Astrocyte (in vitro differentiated cells and primary cell): ENCODE measurements at regions not wholly inside any gene's neighbourhood (a gene's known extent, or its start where the extent isn't known, plus 50 kb on each side); places are given as distances from the start of the nearest gene placed in this dataset.

Source experiments
- DNase-seq: peaks from one replicate; pipeline ENCODE4 v3.0.0-alpha.2; 2010; ENCODE audit warnings: low read depth
- FAIRE-seq: peaks from 2 replicates; lab custom pipeline; 2011; peaks lifted over from hg19 to GRCh38; lab: Jason Lieb, UNC
- H2AFZ ChIP-seq: 2 replicates; pipeline ENCODE4 v1.6.0; 2012; ENCODE audit warnings: low read depth, low read length, inconsistent platforms
- H3K27ac ChIP-seq: 2 replicates; pipeline ENCODE4 v1.5.1; 2011; ENCODE audit warnings: low read depth, low read length, inconsistent platforms
- H3K27me3 ChIP-seq: 2 replicates; pipeline ENCODE4 v1.6.0; 2011; ENCODE audit warnings: low read length, inconsistent platforms; ENCODE audit not compliant: insufficient read depth
- H3K36me3 ChIP-seq: 2 replicates; pipeline ENCODE4 v1.5.1; 2011; ENCODE audit warnings: low read length, inconsistent platforms; ENCODE audit not compliant: insufficient read depth
- H3K4me1 ChIP-seq: 2 replicates; pipeline ENCODE4 v1.5.1; 2011; ENCODE audit warnings: low read length, inconsistent platforms; ENCODE audit not compliant: insufficient read depth
- H3K4me2 ChIP-seq: 2 replicates; pipeline ENCODE4 v1.6.0; 2012; ENCODE audit warnings: low read length, inconsistent platforms
- H3K4me3 ChIP-seq: 2 replicates; pipeline ENCODE4 v1.5.1; 2011; ENCODE audit warnings: low read depth, mild to moderate bottlenecking, low read length, inconsistent platforms; ENCODE audit not compliant: insufficient read depth
- H3K79me2 ChIP-seq: 2 replicates; pipeline ENCODE4 v1.6.0; 2012; ENCODE audit warnings: mild to moderate bottlenecking, low read length, inconsistent platforms; ENCODE audit not compliant: insufficient read depth
- H3K9ac ChIP-seq: 2 replicates; pipeline ENCODE4 v1.6.0; 2012; ENCODE audit warnings: mild to moderate bottlenecking, low read length, inconsistent platforms
- H3K9me3 ChIP-seq: 2 replicates; pipeline ENCODE4 v1.5.1; 2012; ENCODE audit warnings: low read depth, mild to moderate bottlenecking, low read length, inconsistent platforms; ENCODE audit not compliant: insufficient read depth
- H4K20me1 ChIP-seq: 2 replicates; pipeline ENCODE4 v1.6.0; 2012; ENCODE audit warnings: low read length, inconsistent platforms; ENCODE audit not compliant: insufficient read depth
- H3K27ac Mint-ChIP-seq: one replicate; pipeline ENCODE4 v1.8.0; 2021; ENCODE audit warnings: mild to moderate bottlenecking, mixed read lengths; ENCODE audit not compliant: unreplicated experiment
- H3K27me3 Mint-ChIP-seq: one replicate; pipeline ENCODE4 v1.8.0; 2021; ENCODE audit warnings: low read depth, mixed read lengths; ENCODE audit not compliant: unreplicated experiment
- H3K36me3 Mint-ChIP-seq: one replicate; pipeline ENCODE4 v1.8.0; 2021; ENCODE audit warnings: low read depth, mixed read lengths; ENCODE audit not compliant: unreplicated experiment
- H3K4me1 Mint-ChIP-seq: one replicate; pipeline ENCODE4 v1.8.0; 2021; ENCODE audit warnings: low read depth, mixed read lengths; ENCODE audit not compliant: unreplicated experiment
- H3K4me3 Mint-ChIP-seq: one replicate; pipeline ENCODE4 v1.8.0; 2021; ENCODE audit warnings: mild to moderate bottlenecking, moderate library complexity, mixed read lengths; ENCODE audit not compliant: unreplicated experiment
- H3K9me3 Mint-ChIP-seq: one replicate; pipeline ENCODE4 v1.8.0; 2021; ENCODE audit warnings: mild to moderate bottlenecking, mixed read lengths; ENCODE audit not compliant: unreplicated experiment
- EZH2 ChIP-seq: IDR thresholded peaks from 2 replicates; pipeline ENCODE4 v1.6.1; 2012; ENCODE audit warnings: mild to moderate bottlenecking, low read length, inconsistent platforms; ENCODE audit not compliant: insufficient read depth
- TF ChIP-seq, protein P1 (sequence below): IDR thresholded peaks from 2 replicates; pipeline ENCODE4 v1.5.1; 2011; ENCODE audit warnings: low read depth, mild to moderate bottlenecking, inconsistent platforms, low read length, moderate library complexity; ENCODE audit not compliant: insufficient read depth

DNA sequence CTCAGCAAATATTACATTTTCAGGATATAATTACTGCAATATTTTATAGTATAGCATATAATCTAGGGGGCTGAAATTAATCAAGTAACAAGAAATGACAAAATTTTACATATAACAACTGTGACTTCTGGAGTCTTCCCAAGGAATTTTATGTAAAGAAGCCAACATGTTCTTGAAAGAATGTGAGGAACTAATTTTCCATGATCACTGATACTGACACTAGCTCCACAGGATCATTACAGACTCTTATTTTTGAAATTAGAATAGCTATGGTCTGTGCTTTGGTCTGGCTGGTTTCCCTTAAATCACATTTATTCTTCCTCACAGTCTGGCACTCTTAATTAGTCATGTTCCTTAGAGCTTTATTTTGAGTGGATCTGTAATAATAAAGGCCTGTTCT, 267.7 kb upstream of the SEMA3A start:
- no peak for TF ChIP-seq EZH2
- TF ChIP-seq, protein P1, sequence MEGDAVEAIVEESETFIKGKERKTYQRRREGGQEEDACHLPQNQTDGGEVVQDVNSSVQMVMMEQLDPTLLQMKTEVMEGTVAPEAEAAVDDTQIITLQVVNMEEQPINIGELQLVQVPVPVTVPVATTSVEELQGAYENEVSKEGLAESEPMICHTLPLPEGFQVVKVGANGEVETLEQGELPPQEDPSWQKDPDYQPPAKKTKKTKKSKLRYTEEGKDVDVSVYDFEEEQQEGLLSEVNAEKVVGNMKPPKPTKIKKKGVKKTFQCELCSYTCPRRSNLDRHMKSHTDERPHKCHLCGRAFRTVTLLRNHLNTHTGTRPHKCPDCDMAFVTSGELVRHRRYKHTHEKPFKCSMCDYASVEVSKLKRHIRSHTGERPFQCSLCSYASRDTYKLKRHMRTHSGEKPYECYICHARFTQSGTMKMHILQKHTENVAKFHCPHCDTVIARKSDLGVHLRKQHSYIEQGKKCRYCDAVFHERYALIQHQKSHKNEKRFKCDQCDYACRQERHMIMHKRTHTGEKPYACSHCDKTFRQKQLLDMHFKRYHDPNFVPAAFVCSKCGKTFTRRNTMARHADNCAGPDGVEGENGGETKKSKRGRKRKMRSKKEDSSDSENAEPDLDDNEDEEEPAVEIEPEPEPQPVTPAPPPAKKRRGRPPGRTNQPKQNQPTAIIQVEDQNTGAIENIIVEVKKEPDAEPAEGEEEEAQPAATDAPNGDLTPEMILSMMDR = no peak
- no peak overlapping the region for H3K27ac ChIP-seq

DNA sequence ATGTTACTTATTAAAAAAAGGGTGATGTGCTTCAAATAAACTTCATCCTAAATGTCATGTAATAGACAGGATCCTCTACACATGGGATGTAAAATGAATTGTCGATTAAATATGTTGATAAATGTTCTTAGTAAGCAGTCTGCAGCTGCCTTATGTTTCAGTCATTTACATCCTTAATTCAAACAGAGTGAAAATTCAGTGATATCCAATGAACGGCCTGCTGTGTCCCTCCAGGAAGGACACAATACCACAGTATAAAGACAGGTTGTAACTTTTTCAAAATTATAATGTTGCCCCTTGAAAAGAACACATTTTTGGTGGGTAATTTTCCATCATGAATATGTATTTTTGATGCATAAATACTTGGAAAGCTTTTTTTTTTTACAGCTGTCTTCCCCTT, 266.5 kb upstream of the SEMA3A start:
- Mint-ChIP-seq H3K4me1 (no peaks in the 10 kb centered on the region), H3K27ac (no peak overlapping the region), H3K27me3 (no peaks in the 10 kb centered on the region), H3K4me3 (no peak overlapping the region), H3K9me3 (no peaks in the 10 kb centered on the region), H3K36me3 (no peaks in the 10 kb centered on the region)
- Histone ChIP-seq H3K79me2 (no peaks in the 10 kb centered on the region), H3K27ac (no peak overlapping the region), H3K4me1 (no peaks in the 10 kb centered on the region), H4K20me1 (no peaks in the 10 kb centered on the region), H3K4me3 (no peak overlapping the region), H3K9me3 (no peaks in the 10 kb centered on the region), H3K36me3 (no peaks in the 10 kb centered on the region), H3K27me3 (no peaks in the 10 kb centered on the region), H2AFZ (no peak overlapping the region), H3K9ac (no peak overlapping the region), H3K4me2 (no peak overlapping the region)
- FAIRE-seq = no peak
- TF ChIP-seq, protein P1 = no peak
- DNase-seq = no peak

More for the DNA sequence above, 267.7 kb upstream of the SEMA3A start:
- Histone ChIP-seq H3K4me2 (no peak overlapping the region), H3K4me3 (no peak overlapping the region), H3K9me3 (no peaks in the 10 kb centered on the region), H3K36me3 (no peaks in the 10 kb centered on the region), H3K79me2 (no peaks in the 10 kb centered on the region), H3K4me1 (no peaks in the 10 kb centered on the region), H3K27me3 (no peaks in the 10 kb centered on the region), H4K20me1 (no peaks in the 10 kb centered on the region), H3K9ac (no peak overlapping the region), H2AFZ (no peak overlapping the region)
- H3K4me1 Mint-ChIP-seq = no peaks in the 10 kb centered on the region
- no peaks in the 10 kb centered on the region for H3K36me3 Mint-ChIP-seq
- DNase-seq = peak; percentile 2
- H3K9me3 Mint-ChIP-seq = no peaks in the 10 kb centered on the region
- no peaks in the 10 kb centered on the region for H3K27me3 Mint-ChIP-seq
- no peak for FAIRE-seq
- H3K27ac Mint-ChIP-seq = no peak overlapping the region
- H3K4me3 Mint-ChIP-seq = no peak overlapping the region

DNA sequence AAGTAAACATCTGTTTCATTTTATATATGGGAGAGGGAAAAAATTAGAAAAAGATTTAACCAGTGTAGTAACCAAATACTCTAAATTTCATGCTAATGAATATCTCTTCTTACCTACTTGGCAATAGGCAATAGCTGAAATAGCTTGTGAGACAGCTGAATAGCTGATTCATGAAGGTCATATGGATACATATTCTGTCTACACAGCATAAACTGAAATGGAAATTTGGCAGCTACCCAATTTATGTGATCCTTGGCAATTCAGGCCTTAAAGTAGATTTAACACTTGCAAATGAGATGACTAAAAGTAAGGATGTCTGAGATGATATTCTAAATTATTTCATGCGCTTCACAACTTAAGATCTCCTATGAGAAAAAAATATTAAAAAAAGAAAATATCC, 261.2 kb upstream of the SEMA3A start:
- Histone ChIP-seq H3K27me3 (no peaks in the 10 kb centered on the region), H4K20me1 (no peaks in the 10 kb centered on the region), H3K4me1 (no peaks in the 10 kb centered on the region), H3K4me2 (no peak overlapping the region), H2AFZ (no peak overlapping the region), H3K27ac (no peak overlapping the region), H3K4me3 (no peak overlapping the region), H3K79me2 (no peaks in the 10 kb centered on the region), H3K9ac (no peak overlapping the region), H3K36me3 (no peaks in the 10 kb centered on the region), H3K9me3 (no peaks in the 10 kb centered on the region)
- FAIRE-seq (no peak), DNase-seq (peak; percentile 31)
- no peaks in the 10 kb centered on the region for H3K4me1 Mint-ChIP-seq
- TF ChIP-seq, protein P1 = no peak
- no peak for TF ChIP-seq EZH2
- H3K27me3 Mint-ChIP-seq = no peaks in the 10 kb centered on the region
- H3K4me3 Mint-ChIP-seq = no peak overlapping the region
- H3K27ac Mint-ChIP-seq = no peak overlapping the region
- no peaks in the 10 kb centered on the region for H3K9me3 Mint-ChIP-seq
- no peaks in the 10 kb centered on the region for H3K36me3 Mint-ChIP-seq
